Hepatocyte (in vitro differentiated cells): ENCODE measurements at regions not wholly inside any gene's neighbourhood (a gene's known extent, or its start where the extent isn't known, plus 50 kb on each side); places are given as distances from the start of the nearest gene placed in this dataset.

Source experiments
- DNase-seq: peaks from one replicate; pipeline ENCODE4 v3.0.0-alpha.2; 2016; ENCODE audit warnings: low spot score
- H2AFZ ChIP-seq: fragments of 200-600 bp; sonication (generic); 2 replicates; pipeline ENCODE4 v1.6.0; 2016; ENCODE audit warnings: antibody characterized with exemption, mild to moderate bottlenecking
- H3K27ac ChIP-seq: fragments of 200-600 bp; sonication (generic); 2 replicates; pipeline ENCODE4 v1.5.1; 2016; ENCODE audit warnings: mild to moderate bottlenecking
- H3K27me3 ChIP-seq: fragments of 200-600 bp; sonication (generic); 2 replicates; pipeline ENCODE4 v1.6.1; 2016
- H3K36me3 ChIP-seq: fragments of 200-600 bp; sonication (generic); replicated peaks from 2 replicates; pipeline ENCODE4 v1.5.1; 2016; ENCODE audit warnings: low read depth; ENCODE audit not compliant: insufficient read depth
- H3K4me1 ChIP-seq: fragments of 200-600 bp; sonication (generic); 2 replicates; pipeline ENCODE4 v1.5.1; 2016; ENCODE audit warnings: mild to moderate bottlenecking, moderate library complexity; ENCODE audit not compliant: insufficient read depth
- H3K4me2 ChIP-seq: fragments of 200-600 bp; sonication (generic); 2 replicates; pipeline ENCODE4 v1.6.0; 2016
- H3K4me3 ChIP-seq: fragments of 200-600 bp; sonication (generic); 2 replicates; pipeline ENCODE4 v1.5.1; 2016; ENCODE audit warnings: mild to moderate bottlenecking
- H3K79me2 ChIP-seq: fragments of 200-600 bp; sonication (generic); 2 replicates; pipeline ENCODE4 v1.6.0; 2017; ENCODE audit warnings: mild to moderate bottlenecking
- H3K9me2 ChIP-seq: fragments of 200-600 bp; sonication (generic); replicated peaks from 2 replicates; pipeline ENCODE4 v1.6.0; 2017; ENCODE audit warnings: mild to moderate bottlenecking; ENCODE audit not compliant: insufficient read depth
- H3K9me3 ChIP-seq: fragments of 200-600 bp; sonication (generic); 2 replicates; pipeline ENCODE4 v1.5.1; 2016; ENCODE audit warnings: low read depth, mild to moderate bottlenecking
- H4K20me1 ChIP-seq: fragments of 200-600 bp; sonication (generic); 2 replicates; pipeline ENCODE4 v1.6.0; 2016; ENCODE audit warnings: mild to moderate bottlenecking; ENCODE audit not compliant: insufficient read depth, poor library complexity, severe bottlenecking
- EZH2 ChIP-seq: fragments of 200-600 bp; sonication (generic); IDR thresholded peaks from 2 replicates; pipeline ENCODE4 v1.6.1; 2016; ENCODE audit warnings: antibody characterized with exemption, mild to moderate bottlenecking, borderline replicate concordance
- EZH2phosphoT487 ChIP-seq: fragments of 200-600 bp; sonication (generic); IDR thresholded peaks from one replicate; pipeline ENCODE4 v1.6.1; 2018; ENCODE audit warnings: antibody characterized with exemption, mild to moderate bottlenecking, low read depth, moderate library complexity; ENCODE audit not compliant: unreplicated experiment, severe bottlenecking
- WGBS: methylation state at CpG from one replicate; pipeline ENCODE4 v1.1.6; 2016; ENCODE audit warnings: low lambda C conversion rate; ENCODE audit errors: missing lambda C conversion rate; 5-methylcytosine and 5-hydroxymethylcytosine counted together
- TF ChIP-seq, protein P1 (sequence below): fragments of 200-600 bp; sonication (generic); IDR thresholded peaks from 2 replicates; pipeline ENCODE4 v1.5.1; 2016; ENCODE audit warnings: antibody characterized with exemption, mild to moderate bottlenecking; ENCODE audit not compliant: poor library complexity

DNA sequence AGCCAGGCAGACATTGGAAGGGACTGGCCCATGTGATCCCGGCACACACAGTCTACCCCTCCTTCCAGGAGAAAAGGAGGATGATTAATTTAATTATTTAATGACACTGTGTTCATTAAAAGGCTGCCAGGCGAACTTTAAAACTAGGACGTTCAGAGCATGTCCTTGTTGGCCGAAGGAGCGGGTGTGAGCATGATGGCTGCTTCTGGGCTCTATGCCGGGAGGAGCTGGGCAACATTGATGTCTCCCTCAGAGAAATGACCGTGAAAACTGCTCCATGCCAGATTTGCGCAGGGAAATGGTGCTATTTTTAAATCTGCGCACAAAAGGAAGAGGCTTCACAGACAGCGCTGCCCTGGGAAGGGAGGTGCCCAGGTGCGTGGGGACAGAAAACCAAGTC, 284.9 kb upstream of the IRX4 start:
- WGBS, result 93% methylated on average over 11 of the region's 11 CpGs
- TF ChIP-seq EZH2phosphoT487, result no peak
- no peak for TF ChIP-seq EZH2
- TF ChIP-seq, protein P1, sequence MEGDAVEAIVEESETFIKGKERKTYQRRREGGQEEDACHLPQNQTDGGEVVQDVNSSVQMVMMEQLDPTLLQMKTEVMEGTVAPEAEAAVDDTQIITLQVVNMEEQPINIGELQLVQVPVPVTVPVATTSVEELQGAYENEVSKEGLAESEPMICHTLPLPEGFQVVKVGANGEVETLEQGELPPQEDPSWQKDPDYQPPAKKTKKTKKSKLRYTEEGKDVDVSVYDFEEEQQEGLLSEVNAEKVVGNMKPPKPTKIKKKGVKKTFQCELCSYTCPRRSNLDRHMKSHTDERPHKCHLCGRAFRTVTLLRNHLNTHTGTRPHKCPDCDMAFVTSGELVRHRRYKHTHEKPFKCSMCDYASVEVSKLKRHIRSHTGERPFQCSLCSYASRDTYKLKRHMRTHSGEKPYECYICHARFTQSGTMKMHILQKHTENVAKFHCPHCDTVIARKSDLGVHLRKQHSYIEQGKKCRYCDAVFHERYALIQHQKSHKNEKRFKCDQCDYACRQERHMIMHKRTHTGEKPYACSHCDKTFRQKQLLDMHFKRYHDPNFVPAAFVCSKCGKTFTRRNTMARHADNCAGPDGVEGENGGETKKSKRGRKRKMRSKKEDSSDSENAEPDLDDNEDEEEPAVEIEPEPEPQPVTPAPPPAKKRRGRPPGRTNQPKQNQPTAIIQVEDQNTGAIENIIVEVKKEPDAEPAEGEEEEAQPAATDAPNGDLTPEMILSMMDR, result no peak
- H3K9me2 ChIP-seq, result no peaks in the 10 kb centered on the region
- H3K36me3 ChIP-seq, result no peaks in the 10 kb centered on the region
- H3K27ac ChIP-seq, result no peak overlapping the region
- H4K20me1 ChIP-seq, result no peaks in the 10 kb centered on the region
- no peak overlapping the region for H3K4me3 ChIP-seq
- no peaks in the 10 kb centered on the region for H3K4me1 ChIP-seq
- no peak for DNase-seq
- no peaks in the 10 kb centered on the region for H3K27me3 ChIP-seq
- no peak overlapping the region for H2AFZ ChIP-seq
- no peaks in the 10 kb centered on the region for H3K79me2 ChIP-seq
- H3K9me3 ChIP-seq, result no peaks in the 10 kb centered on the region
- no peak overlapping the region for H3K4me2 ChIP-seq

GRCh38 chr5:2166979-2167377, 284.3 kb upstream of the IRX4 start:
- Histone ChIP-seq H3K36me3 (no peaks in the 10 kb centered on the region), H3K9me3 (no peaks in the 10 kb centered on the region), H4K20me1 (no peaks in the 10 kb centered on the region), H3K4me2 (no peak overlapping the region), H2AFZ (no peak overlapping the region), H3K4me3 (no peak overlapping the region), H3K4me1 (no peaks in the 10 kb centered on the region), H3K79me2 (no peaks in the 10 kb centered on the region), H3K27me3 (no peaks in the 10 kb centered on the region), H3K27ac (no peak overlapping the region), H3K9me2 (no peaks in the 10 kb centered on the region)
- 93% methylated on average over 6 of the region's 6 CpGs for WGBS
- DNase-seq, result no peak
- TF ChIP-seq, protein P1, result no peak
- TF ChIP-seq EZH2 (no peak), EZH2phosphoT487 (no peak)

GRCh38 chr5:2166306-2166978, 283.7 kb upstream of the IRX4 start:
- Histone ChIP-seq H3K27me3 (no peaks in the 10 kb centered on the region), H3K79me2 (no peaks in the 10 kb centered on the region), H3K4me2 (no peak overlapping the region), H3K27ac (no peak overlapping the region), H3K4me3 (no peak overlapping the region), H3K9me2 (no peaks in the 10 kb centered on the region), H3K36me3 (no peaks in the 10 kb centered on the region), H4K20me1 (no peaks in the 10 kb centered on the region), H3K9me3 (no peaks in the 10 kb centered on the region), H2AFZ (no peak overlapping the region), H3K4me1 (no peaks in the 10 kb centered on the region)
- WGBS, result 92% methylated on average over 17 of the region's 17 CpGs
- TF ChIP-seq EZH2 (no peak), EZH2phosphoT487 (no peak)
- TF ChIP-seq, protein P1, result no peak
- DNase-seq, result no peak
